ENCODE measurements at regions not wholly inside any gene's neighbourhood (a gene's known extent, or its start where the extent isn't known, plus 50 kb on each side); places are given as distances from the start of the nearest gene placed in this dataset.

DNA sequence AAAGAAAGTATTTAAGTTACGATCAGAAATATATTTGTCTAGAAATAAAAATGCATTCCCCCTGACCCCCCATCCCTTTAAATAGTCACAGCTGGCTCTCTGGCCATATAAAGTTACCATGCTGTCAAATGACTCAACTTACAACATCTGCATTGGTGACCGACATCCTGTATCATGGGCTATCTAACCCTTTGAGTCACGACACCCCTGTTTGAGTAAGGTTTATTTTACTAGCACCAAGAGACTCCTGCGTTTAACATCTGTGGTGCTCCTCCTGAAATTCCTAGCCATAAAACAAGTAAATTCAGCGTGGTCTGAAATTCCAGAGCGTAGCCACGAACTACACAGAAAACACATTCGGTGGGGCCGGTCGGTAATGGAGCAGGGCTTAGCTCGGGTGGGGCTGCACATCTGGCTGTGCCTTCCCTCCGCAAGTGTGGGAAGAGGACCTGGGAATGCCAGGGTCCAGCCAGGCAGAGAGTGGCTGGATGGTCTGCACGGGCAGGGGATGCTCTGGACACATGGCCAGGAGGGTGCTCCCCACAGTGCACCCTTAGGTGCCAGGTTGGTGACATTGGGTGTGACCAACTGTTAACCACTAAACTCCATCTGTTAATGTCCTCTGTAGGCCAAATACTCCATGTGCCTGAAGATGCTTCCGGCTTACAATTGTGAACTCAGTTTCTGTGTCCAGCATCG is 53.0 kb upstream of the CLDN14 start:
- no peak for DNase-seq

- DNase-seq: no peak
Measured at GRCh38 chr21:36533468-36533848, 53.5 kb upstream of the CLDN14 start.

- DNase-seq: no peak
Measured at GRCh38 chr21:36534656-36535055, 54.7 kb upstream of the CLDN14 start.

DNA sequence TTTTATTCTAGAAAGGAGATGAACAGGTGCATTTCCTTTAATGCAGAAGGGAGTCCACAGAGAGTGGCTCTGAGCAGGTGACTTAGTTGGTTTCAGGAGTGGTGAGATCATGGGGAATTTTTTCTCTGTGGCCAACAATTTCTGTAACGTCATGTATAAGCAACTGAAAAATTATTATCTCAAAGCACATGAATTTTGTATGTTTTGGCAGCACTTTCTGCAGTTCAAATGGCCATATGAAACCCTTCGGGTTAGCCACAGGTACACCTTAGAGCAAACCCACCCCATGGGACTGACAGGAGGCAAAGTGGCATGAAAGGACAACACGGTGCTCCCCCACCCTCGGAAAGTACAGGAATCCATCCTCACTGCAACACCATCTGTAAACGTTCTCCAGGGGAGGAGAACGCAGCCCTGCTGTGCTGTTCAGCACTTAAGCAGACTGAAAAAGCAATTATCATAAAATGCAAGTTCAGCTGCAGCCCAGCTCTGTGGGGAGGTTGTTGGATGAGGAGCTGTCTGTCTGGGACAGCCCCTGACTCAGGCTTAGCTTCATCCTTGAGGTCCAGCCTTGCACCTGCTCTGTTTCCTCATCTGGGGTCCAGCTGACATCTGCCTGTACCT is 55.8 kb upstream of the CLDN14 start:
- DNase-seq: no peak

GRCh38 chr21:36538761-36539160 is 58.8 kb upstream of the CLDN14 start:
- DNase-seq: no peak

GRCh38 chr21:36539434-36540150 is 59.7 kb upstream of the CLDN14 start:
- DNase-seq: no peak

- DNase-seq: no peak
Measured at GRCh38 chr21:36540700-36541099, 60.8 kb upstream of the CLDN14 start.

GRCh38 chr21:36541721-36542139 is 61.8 kb upstream of the CLDN14 start:
- DNase-seq: no peak

- DNase-seq: no peak
Measured at GRCh38 chr21:36542312-36543101, 62.6 kb upstream of the CLDN14 start.

- DNase-seq: no peak
Measured at GRCh38 chr21:36543924-36544323, 64.0 kb upstream of the CLDN14 start.

GRCh38 chr21:36544545-36544944 is 64.6 kb upstream of the CLDN14 start:
- no peak for DNase-seq

DNA sequence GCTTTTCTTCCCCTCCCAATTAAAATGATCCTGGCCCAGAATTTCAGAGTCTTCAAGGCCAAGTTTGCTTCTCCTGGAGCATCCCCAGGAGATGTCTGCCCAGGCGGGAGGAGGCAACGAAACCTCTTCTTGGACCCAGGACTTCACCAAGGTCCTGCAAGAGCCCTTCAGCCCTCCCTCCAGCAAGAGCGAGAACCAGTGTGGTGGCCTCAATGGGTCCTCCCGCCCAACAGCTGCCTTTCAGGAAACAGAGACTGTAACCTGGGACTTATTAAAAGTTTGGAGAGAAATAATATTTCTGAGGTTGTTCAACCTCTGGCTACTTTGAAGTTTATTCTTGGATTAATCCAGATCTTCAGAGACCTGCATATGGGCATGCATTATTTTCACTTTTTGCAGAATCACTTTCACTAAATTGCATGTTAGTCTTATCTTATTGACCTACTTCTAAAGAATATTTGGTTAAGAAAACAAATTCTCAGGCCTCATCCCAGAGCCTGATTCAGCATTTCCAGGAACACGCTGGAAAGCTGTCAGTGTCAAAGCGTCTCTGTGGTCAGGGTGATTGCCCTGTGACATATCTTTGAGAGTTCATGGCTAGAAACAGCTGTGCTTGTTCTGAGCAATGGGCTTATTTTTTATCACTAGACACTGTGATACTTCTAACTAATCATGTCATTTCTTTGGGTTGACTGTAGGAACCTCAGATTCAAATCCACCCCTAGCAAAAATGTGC is 66.0 kb upstream of the CLDN14 start:
- DNase-seq: no peak

- DNase-seq: no peak
Measured at GRCh38 chr21:36547464-36547863, 67.5 kb upstream of the CLDN14 start.

DNA sequence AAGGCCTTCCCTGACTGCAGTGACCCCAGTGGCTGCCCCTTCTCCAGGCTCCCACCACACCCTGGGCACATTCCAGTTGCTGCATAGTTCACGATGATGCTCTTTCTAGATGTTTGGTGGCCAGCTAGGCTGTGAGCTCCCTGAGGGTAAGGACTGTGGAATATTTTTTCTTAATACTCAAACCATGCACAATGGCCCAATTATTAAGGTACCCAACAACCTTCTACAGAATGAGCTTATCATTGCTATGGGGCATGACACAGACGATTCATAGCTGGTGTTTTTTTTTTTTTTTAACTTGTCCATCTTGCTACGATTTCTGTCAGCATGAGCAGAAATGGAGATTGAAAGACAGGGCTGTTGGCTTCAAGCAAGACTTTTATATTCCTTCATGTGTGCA is 68.9 kb upstream of the CLDN14 start:
- DNase-seq: no peak

DNA sequence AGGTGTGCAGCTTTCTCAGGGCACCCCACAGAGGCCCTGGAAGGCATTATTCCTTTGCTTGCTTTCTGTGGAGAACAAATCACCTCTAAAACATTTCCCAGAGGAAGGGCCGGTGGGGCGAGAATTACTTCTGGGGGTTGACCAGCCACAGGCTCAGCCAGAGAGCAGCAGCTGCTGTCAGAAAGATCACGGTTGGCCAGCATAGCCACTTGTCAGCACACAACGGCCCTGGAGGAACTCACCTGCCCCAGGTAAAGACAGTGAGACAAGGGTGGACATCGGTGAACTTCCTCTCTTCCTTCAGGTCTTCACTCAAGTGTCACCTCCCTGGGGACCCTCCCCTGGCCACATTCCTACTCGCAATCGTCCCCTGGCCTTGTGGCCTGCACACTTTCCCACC is 69.5 kb upstream of the CLDN14 start:
- no peak for DNase-seq

DNA sequence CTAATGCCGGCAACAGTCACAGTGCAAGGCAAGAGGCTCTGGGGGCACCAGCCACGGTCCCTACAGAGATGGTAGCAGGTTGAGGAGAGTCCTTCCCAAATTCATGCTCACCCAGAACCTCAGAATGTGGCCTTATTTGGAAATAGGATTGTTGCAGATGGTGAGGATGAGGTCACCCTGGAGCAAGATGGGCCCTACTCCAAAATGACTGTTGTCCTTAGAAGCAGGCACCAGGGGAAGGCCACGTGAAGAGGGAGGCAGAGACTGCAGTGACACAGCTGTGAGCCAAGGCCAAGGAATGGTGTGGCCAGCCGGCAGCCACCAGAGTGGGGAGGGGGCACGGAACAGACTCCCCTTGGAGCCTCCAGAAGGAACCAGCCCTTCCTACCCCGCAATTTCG is 70.8 kb upstream of the CLDN14 start:
- DNase-seq: no peak

GRCh38 chr21:36551321-36551720 is 71.4 kb upstream of the CLDN14 start:
- DNase-seq: no peak

DNA sequence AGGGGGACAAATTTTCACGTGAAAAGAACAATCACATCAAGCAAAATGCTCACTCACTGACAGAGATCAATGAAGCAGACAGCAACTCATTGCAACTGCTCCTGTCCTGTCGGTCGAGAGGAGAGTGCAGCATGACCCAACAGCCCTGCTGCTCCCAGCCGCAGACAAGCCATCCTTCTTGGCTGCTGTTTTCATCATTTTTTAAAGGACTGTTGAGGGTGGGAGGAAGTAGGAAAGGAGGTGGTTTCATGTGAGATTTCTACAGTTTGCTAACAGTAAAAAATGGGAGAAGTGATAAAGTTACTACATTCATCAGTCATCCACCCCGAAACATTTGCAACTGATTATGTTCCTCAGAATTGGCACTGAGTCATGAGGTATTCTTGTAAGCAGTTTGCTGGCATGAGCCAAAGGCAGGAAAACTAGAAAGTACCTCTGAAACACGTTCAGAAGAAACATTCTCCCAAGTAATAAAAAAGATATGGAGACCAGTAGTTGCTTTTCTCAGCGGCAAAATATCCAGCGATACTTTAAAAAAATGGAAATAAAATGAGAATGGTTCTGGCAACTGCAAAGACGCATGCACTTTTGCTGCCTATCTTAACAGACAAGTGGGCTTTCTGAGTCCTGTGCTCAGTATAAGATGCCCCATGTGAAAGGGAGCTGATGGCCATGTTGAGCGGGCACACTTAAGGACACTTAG is 72.0 kb upstream of the CLDN14 start:
- no peak for DNase-seq

GRCh38 chr21:36552434-36552785 is 72.5 kb upstream of the CLDN14 start:
- DNase-seq: no peak

GRCh38 chr21:36553406-36553805 is 73.5 kb upstream of the CLDN14 start:
- DNase-seq: no peak

GRCh38 chr21:36554411-36555157 is 74.7 kb upstream of the CLDN14 start:
- no peak for DNase-seq

Measured in NCI-H1092 (cell line).